GM12873 (cell line): ENCODE measurements at regions not wholly inside any gene's neighbourhood (a gene's known extent, or its start where the extent isn't known, plus 50 kb on each side); places are given as distances from the start of the nearest gene placed in this dataset.

Experiments used
- TF ChIP-seq, protein P1 (sequence below): IDR thresholded peaks from 2 replicates; pipeline ENCODE4 v1.5.1; 2012; ENCODE audit warnings: low read depth, mild to moderate bottlenecking, moderate library complexity, low read length, control low read depth; ENCODE audit not compliant: insufficient read depth; ENCODE audit errors: missing control alignments

DNA sequence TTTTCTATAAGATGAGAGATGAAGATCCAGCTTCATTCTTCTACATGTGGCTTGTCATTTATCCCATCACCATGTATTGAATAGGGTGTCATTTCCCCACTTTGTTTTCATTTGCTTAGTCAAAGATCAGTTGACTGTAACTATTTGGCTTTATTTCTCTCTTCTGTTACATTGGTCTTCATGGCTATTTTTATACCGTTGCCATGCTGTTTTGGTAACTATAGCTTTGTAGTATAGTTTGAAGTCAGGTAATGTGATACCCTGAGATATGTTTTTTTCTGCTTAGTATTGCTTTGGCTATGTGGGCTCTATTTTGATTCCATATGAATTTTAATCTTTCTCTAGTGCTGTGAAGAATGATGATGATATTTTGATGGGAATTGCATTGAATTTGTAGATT, 514.3 kb downstream of the GBA3 start:
- TF ChIP-seq, protein P1, sequence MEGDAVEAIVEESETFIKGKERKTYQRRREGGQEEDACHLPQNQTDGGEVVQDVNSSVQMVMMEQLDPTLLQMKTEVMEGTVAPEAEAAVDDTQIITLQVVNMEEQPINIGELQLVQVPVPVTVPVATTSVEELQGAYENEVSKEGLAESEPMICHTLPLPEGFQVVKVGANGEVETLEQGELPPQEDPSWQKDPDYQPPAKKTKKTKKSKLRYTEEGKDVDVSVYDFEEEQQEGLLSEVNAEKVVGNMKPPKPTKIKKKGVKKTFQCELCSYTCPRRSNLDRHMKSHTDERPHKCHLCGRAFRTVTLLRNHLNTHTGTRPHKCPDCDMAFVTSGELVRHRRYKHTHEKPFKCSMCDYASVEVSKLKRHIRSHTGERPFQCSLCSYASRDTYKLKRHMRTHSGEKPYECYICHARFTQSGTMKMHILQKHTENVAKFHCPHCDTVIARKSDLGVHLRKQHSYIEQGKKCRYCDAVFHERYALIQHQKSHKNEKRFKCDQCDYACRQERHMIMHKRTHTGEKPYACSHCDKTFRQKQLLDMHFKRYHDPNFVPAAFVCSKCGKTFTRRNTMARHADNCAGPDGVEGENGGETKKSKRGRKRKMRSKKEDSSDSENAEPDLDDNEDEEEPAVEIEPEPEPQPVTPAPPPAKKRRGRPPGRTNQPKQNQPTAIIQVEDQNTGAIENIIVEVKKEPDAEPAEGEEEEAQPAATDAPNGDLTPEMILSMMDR, result no peak

DNA sequence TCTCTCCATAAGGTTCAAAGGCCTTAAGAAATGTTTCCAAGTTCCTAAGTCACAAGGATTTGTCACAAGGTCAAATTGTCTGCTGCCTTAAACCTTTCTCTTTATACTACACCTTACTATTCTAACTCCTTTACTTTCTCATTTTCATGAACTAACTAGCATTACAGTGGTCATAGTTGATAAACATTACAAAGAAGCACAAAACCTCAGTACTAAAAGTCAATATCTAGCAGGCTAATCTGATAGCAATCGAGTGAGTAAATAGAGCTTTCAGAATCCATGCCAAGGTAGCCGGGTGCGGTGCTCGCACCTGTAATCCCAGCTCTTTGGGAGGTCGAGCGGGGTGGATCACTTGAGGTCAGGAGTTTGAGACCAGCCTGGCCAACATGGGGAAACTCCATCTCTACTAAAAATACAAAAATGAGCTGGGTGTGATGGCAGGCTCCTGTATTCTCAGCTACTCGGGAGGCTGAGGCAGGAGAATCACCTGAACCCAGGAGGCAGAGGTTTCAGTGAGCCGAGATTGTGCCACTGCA, 510.0 kb downstream of the GBA3 start:
- TF ChIP-seq, protein P1, result no peak

DNA sequence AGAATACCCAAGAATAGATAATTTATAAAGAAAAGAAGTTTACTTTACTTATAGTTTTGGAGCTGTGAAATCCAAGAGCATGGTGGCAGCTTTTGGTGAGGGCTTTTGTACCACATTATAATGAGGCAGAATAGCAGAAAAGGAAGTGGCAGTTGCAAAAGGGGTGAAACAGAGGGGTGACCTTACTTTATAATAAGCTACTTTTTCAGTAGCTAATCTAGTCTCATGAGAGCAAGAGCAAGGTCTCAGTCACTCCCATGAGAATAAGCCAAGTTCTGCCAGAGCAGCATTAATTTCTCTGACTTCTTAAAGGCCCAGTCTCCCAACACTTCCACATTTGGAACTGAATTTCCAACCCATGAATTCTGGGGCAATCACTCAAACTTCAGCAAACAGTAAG, 502.0 kb downstream of the GBA3 start:
- TF ChIP-seq, protein P1, result no peak

DNA sequence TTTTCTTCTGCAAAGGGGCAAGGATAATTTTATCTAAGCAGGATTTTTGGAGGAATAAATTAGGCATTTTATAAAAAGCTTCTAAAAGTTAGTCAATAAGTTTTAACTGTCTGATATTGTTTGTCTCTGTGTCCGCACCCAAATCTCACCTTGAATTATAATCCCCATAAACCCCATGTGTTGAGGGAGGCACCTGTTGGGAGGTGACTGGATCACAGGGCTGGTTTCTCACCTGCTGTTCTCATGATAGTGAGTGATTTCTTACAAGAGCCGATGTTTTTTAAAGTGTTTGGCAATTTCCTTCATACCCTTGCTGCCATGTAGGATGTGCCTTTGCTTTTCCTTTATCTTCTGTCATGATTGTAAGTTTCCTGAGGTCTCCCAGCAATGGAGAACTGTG, 481.4 kb downstream of the GBA3 start:
- TF ChIP-seq, protein P1, result no peak

DNA sequence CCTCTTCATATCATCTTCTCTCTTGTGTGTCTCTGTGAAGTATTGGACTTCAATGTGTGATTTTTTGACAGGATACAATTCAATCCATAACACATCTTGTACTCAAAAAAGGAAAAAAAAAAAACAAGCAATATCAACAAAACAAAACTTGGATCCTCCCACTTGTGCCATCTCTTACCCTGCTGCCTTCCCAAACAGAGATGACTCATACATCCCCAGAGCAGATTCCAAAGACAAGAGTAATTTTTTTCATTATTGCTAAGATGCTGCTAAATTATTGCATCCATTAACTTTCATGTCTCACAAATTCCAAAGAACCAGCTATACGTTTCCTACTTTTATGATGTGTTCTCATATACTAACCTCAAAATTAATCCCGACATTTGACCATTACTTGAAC, 479.2 kb downstream of the GBA3 start:
- TF ChIP-seq, protein P1, result no peak

DNA sequence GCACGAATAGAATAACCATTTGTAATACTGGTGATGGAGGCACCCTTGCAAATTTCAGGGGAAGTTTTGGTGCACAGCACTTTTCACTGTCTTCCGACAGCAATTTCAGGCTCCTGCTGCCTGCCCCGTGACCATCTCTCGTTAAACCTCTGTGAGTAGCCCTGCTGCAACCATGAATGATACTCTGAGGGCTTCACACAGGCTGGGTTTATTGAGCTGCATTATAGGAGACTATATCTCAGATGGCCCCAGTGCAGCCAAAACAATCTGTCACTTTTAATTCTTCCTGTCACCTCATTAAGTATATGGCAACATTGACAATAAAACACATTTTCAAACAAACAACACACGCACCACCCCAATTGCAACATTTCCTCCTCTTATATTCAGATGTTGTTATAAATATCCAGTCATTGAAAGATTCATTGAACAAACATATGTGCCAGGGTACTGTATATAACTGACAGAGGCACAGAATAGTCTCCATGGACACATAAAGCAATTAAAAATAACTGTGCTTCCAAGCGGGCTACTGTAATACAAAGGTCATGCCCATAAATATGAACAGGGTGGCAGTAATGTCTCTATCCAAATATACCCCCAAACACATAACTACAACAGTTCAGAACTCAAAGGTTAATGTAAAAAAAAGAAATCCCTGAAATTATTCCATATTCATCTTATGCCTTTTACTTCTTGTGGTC, 477.0 kb downstream of the GBA3 start:
- TF ChIP-seq, protein P1, result no peak

DNA sequence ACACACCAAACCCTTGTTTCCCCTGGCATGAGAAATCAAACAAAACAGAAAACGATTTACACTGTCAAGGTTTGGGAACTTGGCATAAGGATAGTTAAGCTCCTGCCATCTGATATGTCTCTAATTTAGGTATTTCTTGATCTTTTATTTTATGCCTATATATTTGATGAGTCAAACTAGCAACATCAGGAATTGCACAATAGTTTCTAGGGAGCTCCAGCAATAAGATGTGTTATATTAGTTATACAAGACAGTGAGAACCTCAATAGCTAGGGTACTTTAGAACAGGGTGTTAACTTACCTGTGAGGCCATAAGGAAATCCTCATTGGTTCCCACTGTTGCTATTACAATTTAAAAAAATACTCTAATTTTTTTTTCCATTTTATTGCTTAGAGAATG, 474.2 kb downstream of the GBA3 start:
- TF ChIP-seq, protein P1, result no peak
